ENCODE measurements at regions not wholly inside any gene's neighbourhood (a gene's known extent, or its start where the extent isn't known, plus 50 kb on each side); places are given as distances from the start of the nearest gene placed in this dataset.

GRCh38 chr10:61186408-61186807, 242.4 kb upstream of the RHOBTB1 start:
- peaks cover 0 to 11% (median 0%) of the 10 kb centered on the region in 3 donors for H3K4me1 ChIP-seq (ENCODE audit: control insufficient read depth in 3 of 3, insufficient read depth in 2 of 3, low read depth in 1 of 3, low read length in 2 of 3)
- no peak for FAIRE-seq
- H3K27ac ChIP-seq (ENCODE audit: low read depth in 1 of 3, low read length in 2 of 3): no peak overlapping the region
- DNase-seq: no peak
- H3K9me3 ChIP-seq (ENCODE audit: control insufficient read depth in 2 of 2, insufficient read depth in 1 of 2, low read depth in 1 of 2, low read length in 1 of 2): no peaks in the 10 kb centered on the region
- no peak overlapping the region for H3K4me3 ChIP-seq (ENCODE audit: low read depth in 1 of 3, low read length in 3 of 3)
- no peaks in the 10 kb centered on the region for H3K27me3 ChIP-seq (ENCODE audit: control insufficient read depth in 3 of 3, insufficient read depth in 3 of 3, low read length in 3 of 3)
- WGBS, 3 donors: 95 to 96% (median 95%) methylated on average over 8 of the region's 8 CpGs
- no peaks in the 10 kb centered on the region for H3K36me3 ChIP-seq (ENCODE audit: control insufficient read depth in 3 of 3, insufficient read depth in 2 of 3, low read depth in 1 of 3, low read length in 3 of 3)

- WGBS, 3 donors: 48 to 72% (median 49%) methylated on average over 2 of the region's 2 CpGs
- H3K27me3 ChIP-seq (ENCODE audit: control insufficient read depth in 3 of 3, insufficient read depth in 3 of 3, low read length in 3 of 3): no peaks in the 10 kb centered on the region
- peak in 1 of 2 donors; percentile 48 for DNase-seq
Measured at GRCh38 chr10:61184429-61184828, 240.4 kb upstream of the RHOBTB1 start.

GRCh38 chr10:61183967-61184366, 240.0 kb upstream of the RHOBTB1 start:
- Histone ChIP-seq H3K4me1 (ENCODE audit: control insufficient read depth in 3 of 3, insufficient read depth in 2 of 3, low read depth in 1 of 3, low read length in 2 of 3) (peaks cover 0 to 14% (median 0%) of the 10 kb centered on the region in 3 donors), H3K9me3 (ENCODE audit: control insufficient read depth in 2 of 2, insufficient read depth in 1 of 2, low read depth in 1 of 2, low read length in 1 of 2) (no peaks in the 10 kb centered on the region), H3K27ac (ENCODE audit: low read depth in 1 of 3, low read length in 2 of 3) (no peak overlapping the region), H3K27me3 (ENCODE audit: control insufficient read depth in 3 of 3, insufficient read depth in 3 of 3, low read length in 3 of 3) (no peaks in the 10 kb centered on the region), H3K36me3 (ENCODE audit: control insufficient read depth in 3 of 3, insufficient read depth in 2 of 3, low read depth in 1 of 3, low read length in 3 of 3) (no peaks in the 10 kb centered on the region), H3K4me3 (ENCODE audit: low read depth in 1 of 3, low read length in 3 of 3) (no peak overlapping the region)
- no peak for DNase-seq
- WGBS, 3 donors: 58 to 81% (median 75%) methylated on average over 1 of the region's 1 CpG
- FAIRE-seq: no peak

More at GRCh38 chr10:61184429-61184828, 240.4 kb upstream of the RHOBTB1 start:
- Histone ChIP-seq H3K36me3 (ENCODE audit: control insufficient read depth in 3 of 3, insufficient read depth in 2 of 3, low read depth in 1 of 3, low read length in 3 of 3) (no peaks in the 10 kb centered on the region), H3K4me3 (ENCODE audit: low read depth in 1 of 3, low read length in 3 of 3) (no peak overlapping the region), H3K27ac (ENCODE audit: low read depth in 1 of 3, low read length in 2 of 3) (no peak overlapping the region), H3K4me1 (ENCODE audit: control insufficient read depth in 3 of 3, insufficient read depth in 2 of 3, low read depth in 1 of 3, low read length in 2 of 3) (peaks cover 0 to 14% (median 0%) of the 10 kb centered on the region in 3 donors), H3K9me3 (ENCODE audit: control insufficient read depth in 2 of 2, insufficient read depth in 1 of 2, low read depth in 1 of 2, low read length in 1 of 2) (no peaks in the 10 kb centered on the region)
- no peak for FAIRE-seq

- Histone ChIP-seq H3K27ac (ENCODE audit: low read depth in 1 of 3, low read length in 2 of 3) (no peak overlapping the region), H3K4me3 (ENCODE audit: low read depth in 1 of 3, low read length in 3 of 3) (no peak overlapping the region), H3K9me3 (ENCODE audit: control insufficient read depth in 2 of 2, insufficient read depth in 1 of 2, low read depth in 1 of 2, low read length in 1 of 2) (no peaks in the 10 kb centered on the region), H3K36me3 (ENCODE audit: control insufficient read depth in 3 of 3, insufficient read depth in 2 of 3, low read depth in 1 of 3, low read length in 3 of 3) (no peaks in the 10 kb centered on the region), H3K27me3 (ENCODE audit: control insufficient read depth in 3 of 3, insufficient read depth in 3 of 3, low read length in 3 of 3) (no peaks in the 10 kb centered on the region), H3K4me1 (ENCODE audit: control insufficient read depth in 3 of 3, insufficient read depth in 2 of 3, low read depth in 1 of 3, low read length in 2 of 3) (peaks cover 0 to 3% (median 0%) of the 10 kb centered on the region in 3 donors)
- FAIRE-seq (no peak), DNase-seq (no peak)
- 93 to 98% (median 93%) methylated on average over 3 of the region's 3 CpGs for WGBS, 3 donors
Measured at GRCh38 chr10:61181832-61182231, 237.8 kb upstream of the RHOBTB1 start.

- no peak overlapping the region for H3K27ac ChIP-seq (ENCODE audit: low read depth in 1 of 3, low read length in 2 of 3)
- DNase-seq (no peak), FAIRE-seq (no peak)
- peaks cover 0 to 3% (median 0%) of the 10 kb centered on the region in 3 donors for H3K4me1 ChIP-seq (ENCODE audit: control insufficient read depth in 3 of 3, insufficient read depth in 2 of 3, low read depth in 1 of 3, low read length in 2 of 3)
- H3K27me3 ChIP-seq (ENCODE audit: control insufficient read depth in 3 of 3, insufficient read depth in 3 of 3, low read length in 3 of 3): no peaks in the 10 kb centered on the region
- WGBS, 3 donors: 17 to 61% (median 23%) methylated on average over 3 of the region's 3 CpGs
- no peak overlapping the region for H3K4me3 ChIP-seq (ENCODE audit: low read depth in 1 of 3, low read length in 3 of 3)
- no peaks in the 10 kb centered on the region for H3K36me3 ChIP-seq (ENCODE audit: control insufficient read depth in 3 of 3, insufficient read depth in 2 of 3, low read depth in 1 of 3, low read length in 3 of 3)
- H3K9me3 ChIP-seq (ENCODE audit: control insufficient read depth in 2 of 2, insufficient read depth in 1 of 2, low read depth in 1 of 2, low read length in 1 of 2): no peaks in the 10 kb centered on the region
Measured at GRCh38 chr10:61179771-61180170, 235.8 kb upstream of the RHOBTB1 start.

- WGBS, 3 donors: 68 to 79% (median 75%) methylated on average over 3 of the region's 3 CpGs
- no peak for DNase-seq
Measured at GRCh38 chr10:61176424-61176823, 232.4 kb upstream of the RHOBTB1 start.

GRCh38 chr10:61175316-61175715, 231.3 kb upstream of the RHOBTB1 start:
- Histone ChIP-seq H3K27me3 (ENCODE audit: control insufficient read depth in 3 of 3, insufficient read depth in 3 of 3, low read length in 3 of 3) (no peaks in the 10 kb centered on the region), H3K27ac (ENCODE audit: low read depth in 1 of 3, low read length in 2 of 3) (no peak overlapping the region), H3K4me3 (ENCODE audit: low read depth in 1 of 3, low read length in 3 of 3) (no peak overlapping the region), H3K36me3 (ENCODE audit: control insufficient read depth in 3 of 3, insufficient read depth in 2 of 3, low read depth in 1 of 3, low read length in 3 of 3) (no peaks in the 10 kb centered on the region), H3K4me1 (ENCODE audit: control insufficient read depth in 3 of 3, insufficient read depth in 2 of 3, low read depth in 1 of 3, low read length in 2 of 3) (peaks cover 0 to 3% (median 0%) of the 10 kb centered on the region in 3 donors), H3K9me3 (ENCODE audit: control insufficient read depth in 2 of 2, insufficient read depth in 1 of 2, low read depth in 1 of 2, low read length in 1 of 2) (no peaks in the 10 kb centered on the region)
- DNase-seq (no peak), FAIRE-seq (no peak)

More at GRCh38 chr10:61176424-61176823, 232.4 kb upstream of the RHOBTB1 start:
- H3K9me3 ChIP-seq (ENCODE audit: control insufficient read depth in 2 of 2, insufficient read depth in 1 of 2, low read depth in 1 of 2, low read length in 1 of 2): no peaks in the 10 kb centered on the region
- H3K4me1 ChIP-seq (ENCODE audit: control insufficient read depth in 3 of 3, insufficient read depth in 2 of 3, low read depth in 1 of 3, low read length in 2 of 3): peaks cover 0 to 3% (median 0%) of the 10 kb centered on the region in 3 donors
- no peak overlapping the region for H3K27ac ChIP-seq (ENCODE audit: low read depth in 1 of 3, low read length in 2 of 3)
- H3K4me3 ChIP-seq (ENCODE audit: low read depth in 1 of 3, low read length in 3 of 3): no peak overlapping the region
- no peaks in the 10 kb centered on the region for H3K36me3 ChIP-seq (ENCODE audit: control insufficient read depth in 3 of 3, insufficient read depth in 2 of 3, low read depth in 1 of 3, low read length in 3 of 3)
- no peak for FAIRE-seq
- no peaks in the 10 kb centered on the region for H3K27me3 ChIP-seq (ENCODE audit: control insufficient read depth in 3 of 3, insufficient read depth in 3 of 3, low read length in 3 of 3)

- DNase-seq (no peak), FAIRE-seq (no peak)
- Histone ChIP-seq H3K27me3 (ENCODE audit: control insufficient read depth in 3 of 3, insufficient read depth in 3 of 3, low read length in 3 of 3) (no peaks in the 10 kb centered on the region), H3K36me3 (ENCODE audit: control insufficient read depth in 3 of 3, insufficient read depth in 2 of 3, low read depth in 1 of 3, low read length in 3 of 3) (no peaks in the 10 kb centered on the region), H3K4me3 (ENCODE audit: low read depth in 1 of 3, low read length in 3 of 3) (no peak overlapping the region), H3K9me3 (ENCODE audit: control insufficient read depth in 2 of 2, insufficient read depth in 1 of 2, low read depth in 1 of 2, low read length in 1 of 2) (no peaks in the 10 kb centered on the region), H3K4me1 (ENCODE audit: control insufficient read depth in 3 of 3, insufficient read depth in 2 of 3, low read depth in 1 of 3, low read length in 2 of 3) (no peaks in the 10 kb centered on the region), H3K27ac (ENCODE audit: low read depth in 1 of 3, low read length in 2 of 3) (no peak overlapping the region)
- WGBS, 3 donors: 82 to 83% (median 83%) methylated on average over 5 of the region's 5 CpGs
Measured at GRCh38 chr10:61173450-61173849, 229.5 kb upstream of the RHOBTB1 start.

GRCh38 chr10:61172182-61172926, 228.4 kb upstream of the RHOBTB1 start:
- no peaks in the 10 kb centered on the region for H3K27me3 ChIP-seq (ENCODE audit: control insufficient read depth in 3 of 3, insufficient read depth in 3 of 3, low read length in 3 of 3)
- FAIRE-seq: no peak

More at GRCh38 chr10:61172182-61172926, 228.4 kb upstream of the RHOBTB1 start:
- Histone ChIP-seq H3K4me3 (ENCODE audit: low read depth in 1 of 3, low read length in 3 of 3) (no peak overlapping the region), H3K36me3 (ENCODE audit: control insufficient read depth in 3 of 3, insufficient read depth in 2 of 3, low read depth in 1 of 3, low read length in 3 of 3) (no peaks in the 10 kb centered on the region), H3K9me3 (ENCODE audit: control insufficient read depth in 2 of 2, insufficient read depth in 1 of 2, low read depth in 1 of 2, low read length in 1 of 2) (no peaks in the 10 kb centered on the region), H3K4me1 (ENCODE audit: control insufficient read depth in 3 of 3, insufficient read depth in 2 of 3, low read depth in 1 of 3, low read length in 2 of 3) (no peaks in the 10 kb centered on the region), H3K27ac (ENCODE audit: low read depth in 1 of 3, low read length in 2 of 3) (no peak overlapping the region)
- no peak for DNase-seq
- WGBS, 3 donors: 78 to 84% (median 78%) methylated on average over 5 of the region's 5 CpGs

All from small intestine (tissue), 7 donors.